ENCODE measurements at regions not wholly inside any gene's neighbourhood (a gene's known extent, or its start where the extent isn't known, plus 50 kb on each side); places are given as distances from the start of the nearest gene placed in this dataset.
"Not testable (repeated sequence)": the region's sequence is repeated elsewhere in the genome, so short reads cannot be mapped to it uniquely, and the experiment has no call there.

DNA sequence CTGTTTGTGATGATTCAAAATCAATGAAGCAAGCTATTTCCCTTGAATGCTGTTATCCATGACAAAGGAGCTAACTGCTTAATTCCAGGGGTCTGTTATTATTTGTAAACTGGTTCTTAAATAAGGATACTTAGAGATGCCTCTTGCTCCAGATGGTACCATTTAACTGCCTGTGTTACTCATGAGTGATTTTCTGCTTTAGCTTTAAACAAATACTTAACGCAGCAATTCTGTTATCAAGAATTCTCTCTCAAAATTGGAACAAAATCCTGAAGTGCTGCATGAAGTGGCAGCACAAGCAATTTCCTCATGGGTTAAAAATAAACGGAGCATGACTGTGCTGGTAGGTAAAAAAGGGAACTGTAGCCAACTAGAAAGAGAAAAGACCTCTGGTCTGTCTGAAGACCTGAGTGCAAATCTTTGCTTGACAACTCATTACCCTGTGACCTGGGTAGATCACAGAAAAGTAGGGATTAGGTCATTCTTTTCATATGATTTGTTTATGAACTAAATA is 62.5 kb upstream of the GBE1 start:
- TF ChIP-seq, protein P1, sequence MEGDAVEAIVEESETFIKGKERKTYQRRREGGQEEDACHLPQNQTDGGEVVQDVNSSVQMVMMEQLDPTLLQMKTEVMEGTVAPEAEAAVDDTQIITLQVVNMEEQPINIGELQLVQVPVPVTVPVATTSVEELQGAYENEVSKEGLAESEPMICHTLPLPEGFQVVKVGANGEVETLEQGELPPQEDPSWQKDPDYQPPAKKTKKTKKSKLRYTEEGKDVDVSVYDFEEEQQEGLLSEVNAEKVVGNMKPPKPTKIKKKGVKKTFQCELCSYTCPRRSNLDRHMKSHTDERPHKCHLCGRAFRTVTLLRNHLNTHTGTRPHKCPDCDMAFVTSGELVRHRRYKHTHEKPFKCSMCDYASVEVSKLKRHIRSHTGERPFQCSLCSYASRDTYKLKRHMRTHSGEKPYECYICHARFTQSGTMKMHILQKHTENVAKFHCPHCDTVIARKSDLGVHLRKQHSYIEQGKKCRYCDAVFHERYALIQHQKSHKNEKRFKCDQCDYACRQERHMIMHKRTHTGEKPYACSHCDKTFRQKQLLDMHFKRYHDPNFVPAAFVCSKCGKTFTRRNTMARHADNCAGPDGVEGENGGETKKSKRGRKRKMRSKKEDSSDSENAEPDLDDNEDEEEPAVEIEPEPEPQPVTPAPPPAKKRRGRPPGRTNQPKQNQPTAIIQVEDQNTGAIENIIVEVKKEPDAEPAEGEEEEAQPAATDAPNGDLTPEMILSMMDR (conservative IDR thresholded peaks at IDR 0.05) = no peak
- no peak overlapping the region for H3K27ac ChIP-seq

DNA sequence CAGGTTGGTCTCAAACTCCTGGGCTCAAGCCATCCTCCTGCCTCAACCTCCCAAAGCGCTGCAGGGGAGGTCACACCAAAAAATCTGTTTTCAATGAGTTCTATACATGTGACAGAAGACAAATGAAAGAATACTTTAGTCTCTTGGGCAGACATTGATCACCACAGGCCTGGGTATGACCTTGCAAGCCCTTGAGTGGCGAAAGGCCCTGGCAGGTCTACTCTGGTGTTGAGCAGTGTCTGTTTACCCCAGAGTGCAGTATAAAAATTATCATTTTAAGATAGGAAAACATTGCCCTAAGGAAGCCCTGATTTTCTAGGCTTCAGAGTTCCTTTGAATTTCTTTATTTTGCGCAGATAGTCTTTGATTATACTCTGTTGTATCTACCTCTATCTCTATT is 61.6 kb upstream of the GBE1 start:
- no peak overlapping the region for H3K27ac ChIP-seq
- TF ChIP-seq, protein P1 (conservative IDR thresholded peaks at IDR 0.05) = no peak

DNA sequence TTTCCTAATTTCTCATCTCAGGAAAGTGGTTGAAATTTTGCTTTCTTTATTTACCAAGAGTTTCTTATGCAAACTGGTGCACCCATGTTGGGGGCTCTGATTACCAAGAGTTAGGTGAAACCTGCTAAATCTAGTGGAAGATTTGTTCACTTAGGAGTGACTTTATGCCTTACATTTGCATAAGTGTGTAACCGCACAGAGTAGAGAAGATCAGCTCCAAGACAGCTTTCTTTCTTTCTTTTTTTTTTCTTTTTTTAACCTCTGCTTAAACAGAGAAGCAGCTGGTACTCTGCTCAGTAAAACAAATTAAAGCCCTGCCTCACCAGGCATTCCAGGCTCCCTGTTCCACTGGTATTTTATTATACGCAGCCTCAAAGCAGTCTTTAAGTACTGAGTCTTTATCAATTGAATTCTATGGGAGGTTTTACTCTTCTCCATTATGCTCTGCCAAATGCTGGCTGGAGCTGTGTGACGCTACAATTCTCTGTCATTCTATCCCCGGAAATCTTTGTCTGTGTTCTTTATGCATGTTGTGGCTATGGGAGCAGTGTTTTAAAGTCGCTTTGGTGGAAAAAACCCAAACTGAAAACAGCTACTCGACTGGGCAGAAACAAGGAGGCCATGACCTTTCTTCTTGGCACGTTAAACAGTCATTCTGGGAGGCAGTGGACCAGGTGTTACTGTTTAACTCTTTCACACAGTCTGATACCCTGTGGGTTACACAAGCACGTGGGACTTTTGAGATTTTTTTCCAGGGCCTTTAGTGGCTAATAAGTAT is 55.2 kb upstream of the GBE1 start:
- TF ChIP-seq, protein P1 (conservative IDR thresholded peaks at IDR 0.05) = no peak
- no peak overlapping the region for H3K27ac ChIP-seq

DNA sequence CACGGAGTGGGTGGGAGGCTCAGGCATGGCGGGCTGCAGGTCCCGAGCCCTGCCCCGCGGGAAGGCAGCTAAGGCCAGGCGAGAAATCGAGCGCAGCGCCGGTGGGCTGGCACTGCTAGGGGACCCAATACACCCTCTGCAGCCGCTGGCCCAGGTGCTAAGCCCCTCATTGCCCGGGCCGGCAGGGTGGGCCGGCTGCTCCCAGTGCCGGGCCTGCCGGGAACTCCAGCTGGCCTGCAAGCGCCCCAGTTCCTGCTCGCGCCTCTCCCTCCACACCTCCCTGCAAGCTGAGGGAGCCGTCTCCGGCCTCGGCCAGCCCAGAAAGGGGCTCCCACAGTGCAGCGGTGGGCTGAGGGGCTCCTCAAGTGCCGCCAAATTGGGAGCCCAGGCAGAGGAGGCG is 50.7 kb upstream of the GBE1 start:
- H3K27ac ChIP-seq = not testable (repeated sequence)
